GM12878 (cell line): ENCODE measurements at regions not wholly inside any gene's neighbourhood (a gene's known extent, or its start where the extent isn't known, plus 50 kb on each side); places are given as distances from the start of the nearest gene placed in this dataset.

Experiments used
- BRCA1 ChIP-seq: IDR thresholded peaks from 2 replicates; pipeline ENCODE4 v1.6.1; 2011; ENCODE audit warnings: low read depth, low read length, improper control_type of control experiment
- CBX5 ChIP-seq: sonication (generic); IDR thresholded peaks from 2 replicates; pipeline ENCODE4 v1.6.1; 2016; ENCODE audit warnings: low read depth, moderate library complexity, mild to moderate bottlenecking, inconsistent platforms
- CEBPB ChIP-seq, 2 experiments: fragments of 150-350 bp in 1 of 2; IDR thresholded peaks; 2 replicates each; pipeline ENCODE4 v1.6.1; 2012 to 2014; ENCODE audit warnings: low read depth in 2 of 2, low read length in 2 of 2, borderline replicate concordance in 1 of 2, inconsistent platforms in 1 of 2
- ESRRA ChIP-seq: IDR thresholded peaks from 2 replicates; pipeline ENCODE4 v1.6.1; 2012; ENCODE audit warnings: mild to moderate bottlenecking, low read length, improper control_type of control experiment
- HDAC2 ChIP-seq: fragments of 200-600 bp; sonication (generic); IDR thresholded peaks from 2 replicates; pipeline ENCODE4 v1.6.1; 2017
- IRF3 ChIP-seq: fragments of 450-650 bp; IDR thresholded peaks from 2 replicates; pipeline ENCODE4 v1.6.1; 2014; ENCODE audit warnings: mild to moderate bottlenecking
- NFIC ChIP-seq: IDR thresholded peaks from 2 replicates; pipeline ENCODE4 v1.6.1; 2012; ENCODE audit warnings: low read depth, mild to moderate bottlenecking, inconsistent platforms, low read length, moderate library complexity
- POLR2A ChIP-seq: IDR thresholded peaks from 2 replicates; pipeline ENCODE4 v1.6.1; 2011; ENCODE audit warnings: low read depth, mild to moderate bottlenecking, low read length
- POLR2AphosphoS5 ChIP-seq: IDR thresholded peaks from 2 replicates; pipeline ENCODE4 v1.6.1; 2011; ENCODE audit warnings: mild to moderate bottlenecking, low read length, inconsistent platforms
- ZNF274 ChIP-seq: IDR thresholded peaks from one replicate; pipeline ENCODE4 v1.8.0; 2011; ENCODE audit not compliant: insufficient read length, insufficient read depth
- TF ChIP-seq, protein P1 (sequence below), 3 experiments: IDR thresholded peaks in 2 of 3; conservative IDR thresholded peaks in 1 of 3; 2 replicates each; pipeline ENCODE4 v1.5.1; 2011; ENCODE audit warnings: low read depth in 3 of 3, low read length in 3 of 3, mild to moderate bottlenecking in 3 of 3, control low read depth in 2 of 3, moderate library complexity in 2 of 3, inconsistent platforms in 1 of 3, mixed read lengths in 1 of 3; ENCODE audit not compliant: control insufficient read depth in 2 of 3, insufficient read depth in 1 of 3; ENCODE audit errors: extremely low read depth in 1 of 3
- TF ChIP-seq, protein P2 (sequence below): IDR thresholded peaks from 2 replicates; pipeline ENCODE4 v1.6.1; 2011; ENCODE audit warnings: low read depth, mild to moderate bottlenecking, low read length, moderate library complexity, borderline replicate concordance; ENCODE audit errors: extremely low read depth
- TF ChIP-seq, protein P3 (sequence below): IDR thresholded peaks from 2 replicates; pipeline ENCODE4 v1.6.1; 2012; ENCODE audit warnings: low read depth, low read length, improper control_type of control experiment

DNA sequence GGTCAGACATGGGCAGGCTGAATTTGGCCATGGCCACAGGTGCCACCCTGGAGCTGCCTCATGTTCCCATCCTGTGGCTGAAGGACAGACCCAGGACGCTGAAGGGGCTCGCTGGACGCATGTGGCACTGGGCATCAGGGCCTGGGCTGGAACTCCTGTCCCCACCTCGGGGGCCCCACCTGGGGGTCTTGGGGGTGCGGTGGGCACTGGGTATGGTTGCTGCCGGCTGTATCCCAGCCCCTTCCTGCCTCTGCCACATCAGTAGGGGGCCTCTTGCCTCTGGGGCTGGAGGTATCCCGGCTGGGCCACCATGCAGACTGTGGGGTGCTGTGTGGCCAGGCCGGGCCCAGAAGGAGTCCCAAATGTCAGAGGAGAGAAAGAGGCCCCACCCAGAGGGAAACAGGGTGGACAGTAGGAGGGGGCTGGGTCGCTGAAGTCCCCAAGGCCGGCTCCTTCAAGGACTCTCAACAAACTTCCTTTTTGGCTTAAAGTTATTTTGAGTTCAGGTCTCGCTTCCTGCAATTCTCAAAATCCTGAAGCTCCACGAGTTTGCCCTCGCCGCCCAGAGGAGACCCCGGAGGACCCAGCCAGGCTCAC is 78.7 kb downstream of the SIK1 start:
- TF ChIP-seq, protein P1, sequence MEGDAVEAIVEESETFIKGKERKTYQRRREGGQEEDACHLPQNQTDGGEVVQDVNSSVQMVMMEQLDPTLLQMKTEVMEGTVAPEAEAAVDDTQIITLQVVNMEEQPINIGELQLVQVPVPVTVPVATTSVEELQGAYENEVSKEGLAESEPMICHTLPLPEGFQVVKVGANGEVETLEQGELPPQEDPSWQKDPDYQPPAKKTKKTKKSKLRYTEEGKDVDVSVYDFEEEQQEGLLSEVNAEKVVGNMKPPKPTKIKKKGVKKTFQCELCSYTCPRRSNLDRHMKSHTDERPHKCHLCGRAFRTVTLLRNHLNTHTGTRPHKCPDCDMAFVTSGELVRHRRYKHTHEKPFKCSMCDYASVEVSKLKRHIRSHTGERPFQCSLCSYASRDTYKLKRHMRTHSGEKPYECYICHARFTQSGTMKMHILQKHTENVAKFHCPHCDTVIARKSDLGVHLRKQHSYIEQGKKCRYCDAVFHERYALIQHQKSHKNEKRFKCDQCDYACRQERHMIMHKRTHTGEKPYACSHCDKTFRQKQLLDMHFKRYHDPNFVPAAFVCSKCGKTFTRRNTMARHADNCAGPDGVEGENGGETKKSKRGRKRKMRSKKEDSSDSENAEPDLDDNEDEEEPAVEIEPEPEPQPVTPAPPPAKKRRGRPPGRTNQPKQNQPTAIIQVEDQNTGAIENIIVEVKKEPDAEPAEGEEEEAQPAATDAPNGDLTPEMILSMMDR (IDR thresholded peaks at IDR 0.05 in 2 of 3, conservative IDR thresholded peaks at IDR 0.05 in 1 of 3; ENCODE audit: control insufficient read depth in 2 of 3, extremely low read depth in 1 of 3, insufficient read depth in 1 of 3, low read depth in 3 of 3, low read length in 3 of 3) = no peak
- no peak for TF ChIP-seq NFIC
- TF ChIP-seq CBX5 = no peak
- no peak for TF ChIP-seq ZNF274
- no peak for TF ChIP-seq IRF3
- no peak for TF ChIP-seq POLR2A
- TF ChIP-seq, protein P2, sequence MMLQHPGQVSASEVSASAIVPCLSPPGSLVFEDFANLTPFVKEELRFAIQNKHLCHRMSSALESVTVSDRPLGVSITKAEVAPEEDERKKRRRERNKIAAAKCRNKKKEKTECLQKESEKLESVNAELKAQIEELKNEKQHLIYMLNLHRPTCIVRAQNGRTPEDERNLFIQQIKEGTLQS = no peak
- no peak for TF ChIP-seq HDAC2
- no peak for TF ChIP-seq POLR2AphosphoS5
- TF ChIP-seq, protein P3, sequence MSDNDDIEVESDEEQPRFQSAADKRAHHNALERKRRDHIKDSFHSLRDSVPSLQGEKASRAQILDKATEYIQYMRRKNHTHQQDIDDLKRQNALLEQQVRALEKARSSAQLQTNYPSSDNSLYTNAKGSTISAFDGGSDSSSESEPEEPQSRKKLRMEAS = no peak
- no peak for TF ChIP-seq BRCA1
- TF ChIP-seq ESRRA = no peak
- no peak for TF ChIP-seq CEBPB (IDR thresholded peaks at IDR 0.05; ENCODE audit: borderline replicate concordance in 1 of 2, low read depth in 2 of 2, low read length in 2 of 2)
